SU-DHL-6 (cell line): ENCODE measurements at regions not wholly inside any gene's neighbourhood (a gene's known extent, or its start where the extent isn't known, plus 50 kb on each side); places are given as distances from the start of the nearest gene placed in this dataset.

Experiments
- H2AFZ ChIP-seq: fragments of 200-600 bp; sonication (generic); 2 replicates; pipeline ENCODE4 v1.6.1; 2014; ENCODE audit warnings: low read depth, mild to moderate bottlenecking, moderate library complexity, mixed read lengths, antibody characterized with exemption, low read length; ENCODE audit not compliant: severe bottlenecking
- H3F3A ChIP-seq: fragments of 200-600 bp; shearing (Covaris generic); 2 replicates; pipeline ENCODE4 v1.6.0; 2016; ENCODE audit warnings: antibody characterized with exemption, mild to moderate bottlenecking; ENCODE audit not compliant: insufficient read depth
- H3K27ac ChIP-seq: fragments of 200-600 bp; sonication (generic); 2 replicates; pipeline ENCODE4 v1.5.1; 2016; ENCODE audit warnings: low read depth, mild to moderate bottlenecking, low read length, moderate library complexity, mixed read lengths
- H3K27me3 ChIP-seq: fragments of 200-600 bp; sonication (generic), shearing (Covaris generic); 2 replicates; pipeline ENCODE4 v1.6.0; 2014; ENCODE audit warnings: mild to moderate bottlenecking, low read length
- H3K36me3 ChIP-seq: fragments of 200-600 bp; sonication (generic); 2 replicates; pipeline ENCODE4 v1.6.1; 2014; ENCODE audit warnings: mild to moderate bottlenecking, low read length, mixed read lengths
- H3K4me2 ChIP-seq: fragments of 300-600, 200-600 bp; shearing (Covaris generic), sonication (generic); 2 replicates; pipeline ENCODE4 v1.6.0; 2014; ENCODE audit warnings: low read length, low read depth, mild to moderate bottlenecking; ENCODE audit not compliant: poor library complexity, severe bottlenecking
- H3K4me3 ChIP-seq: fragments of 200-600 bp; sonication (generic); 2 replicates; pipeline ENCODE4 v1.5.1; 2014; ENCODE audit warnings: antibody characterized with exemption, low read length, mild to moderate bottlenecking, mixed read lengths; ENCODE audit not compliant: insufficient read depth, poor library complexity, severe bottlenecking
- H3K79me2 ChIP-seq: fragments of 200-600 bp; sonication (generic); 2 replicates; pipeline ENCODE4 v1.6.1; 2014; ENCODE audit warnings: mild to moderate bottlenecking, low read length, moderate library complexity; ENCODE audit not compliant: insufficient read depth
- H3K9ac ChIP-seq: fragments of 200-600 bp; sonication (generic); 2 replicates; pipeline ENCODE4 v1.7.0; 2014; ENCODE audit warnings: mild to moderate bottlenecking, low read length
- H3K9me2 ChIP-seq: fragments of 200-600 bp; sonication (generic); replicated peaks from 2 replicates; pipeline ENCODE4 v1.6.1; 2014; ENCODE audit warnings: low read length; ENCODE audit not compliant: insufficient read depth
- H3K9me3 ChIP-seq: fragments of 200-600 bp; sonication (generic); 2 replicates; pipeline ENCODE4 v1.6.1; 2014; ENCODE audit warnings: low read length, mixed read lengths; ENCODE audit not compliant: insufficient read depth
- H4K20me1 ChIP-seq: fragments of 200-600 bp; sonication (generic); 2 replicates; pipeline ENCODE4 v1.6.1; 2014; ENCODE audit warnings: low read depth, mild to moderate bottlenecking, antibody characterized with exemption, low read length, moderate library complexity, mixed read lengths
- EZH2phosphoT487 ChIP-seq: fragments of 200-600 bp; sonication (generic), shearing (Covaris generic); conservative IDR thresholded peaks from 2 replicates; pipeline ENCODE4 v1.6.1; 2018; ENCODE audit warnings: mild to moderate bottlenecking, antibody characterized with exemption, low read length, moderate library complexity, mixed read lengths
- TF ChIP-seq, protein P1 (sequence below): fragments of 200-600 bp; sonication (generic); IDR thresholded peaks from one replicate; pipeline ENCODE4 v1.5.1; 2017; ENCODE audit warnings: antibody characterized with exemption, mild to moderate bottlenecking, low read length, moderate library complexity; ENCODE audit not compliant: insufficient read depth, poor library complexity, severe bottlenecking

DNA sequence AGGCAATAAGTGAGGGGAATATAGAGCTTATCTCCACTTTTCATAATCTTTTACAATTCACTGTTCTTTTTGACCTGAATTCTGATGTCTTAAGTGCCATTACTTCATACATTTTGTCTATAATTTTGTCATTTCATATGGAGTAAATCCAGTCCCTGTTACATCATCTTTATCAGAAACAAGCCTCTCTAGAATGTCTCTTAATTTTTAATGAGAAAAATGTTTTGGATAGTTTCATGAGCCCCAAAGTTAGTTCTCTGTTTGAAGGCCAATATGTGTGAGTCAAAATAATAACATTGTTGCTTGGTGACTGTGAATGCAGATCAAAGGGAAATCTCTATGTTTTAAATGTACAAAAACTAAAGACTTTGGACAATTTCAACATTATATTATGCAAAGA, 329.6 kb upstream of the ARRDC3 start:
- H3K9me2 ChIP-seq, result no peaks in the 10 kb centered on the region
- no peak overlapping the region for H3K4me2 ChIP-seq
- no peaks in the 10 kb centered on the region for H3K36me3 ChIP-seq
- H3K27ac ChIP-seq, result no peak overlapping the region
- TF ChIP-seq, protein P1, sequence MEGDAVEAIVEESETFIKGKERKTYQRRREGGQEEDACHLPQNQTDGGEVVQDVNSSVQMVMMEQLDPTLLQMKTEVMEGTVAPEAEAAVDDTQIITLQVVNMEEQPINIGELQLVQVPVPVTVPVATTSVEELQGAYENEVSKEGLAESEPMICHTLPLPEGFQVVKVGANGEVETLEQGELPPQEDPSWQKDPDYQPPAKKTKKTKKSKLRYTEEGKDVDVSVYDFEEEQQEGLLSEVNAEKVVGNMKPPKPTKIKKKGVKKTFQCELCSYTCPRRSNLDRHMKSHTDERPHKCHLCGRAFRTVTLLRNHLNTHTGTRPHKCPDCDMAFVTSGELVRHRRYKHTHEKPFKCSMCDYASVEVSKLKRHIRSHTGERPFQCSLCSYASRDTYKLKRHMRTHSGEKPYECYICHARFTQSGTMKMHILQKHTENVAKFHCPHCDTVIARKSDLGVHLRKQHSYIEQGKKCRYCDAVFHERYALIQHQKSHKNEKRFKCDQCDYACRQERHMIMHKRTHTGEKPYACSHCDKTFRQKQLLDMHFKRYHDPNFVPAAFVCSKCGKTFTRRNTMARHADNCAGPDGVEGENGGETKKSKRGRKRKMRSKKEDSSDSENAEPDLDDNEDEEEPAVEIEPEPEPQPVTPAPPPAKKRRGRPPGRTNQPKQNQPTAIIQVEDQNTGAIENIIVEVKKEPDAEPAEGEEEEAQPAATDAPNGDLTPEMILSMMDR, result no peak
- TF ChIP-seq EZH2phosphoT487, result no peak
- H3K27me3 ChIP-seq, result no peaks in the 10 kb centered on the region
- H3K9me3 ChIP-seq, result no peaks in the 10 kb centered on the region
- H3K79me2 ChIP-seq, result no peaks in the 10 kb centered on the region
- no peak overlapping the region for H3K4me3 ChIP-seq
- no peak overlapping the region for H3K9ac ChIP-seq
- no peaks in the 10 kb centered on the region for H4K20me1 ChIP-seq
- H3F3A ChIP-seq, result no peaks in the 10 kb centered on the region
- H2AFZ ChIP-seq, result no peak overlapping the region

DNA sequence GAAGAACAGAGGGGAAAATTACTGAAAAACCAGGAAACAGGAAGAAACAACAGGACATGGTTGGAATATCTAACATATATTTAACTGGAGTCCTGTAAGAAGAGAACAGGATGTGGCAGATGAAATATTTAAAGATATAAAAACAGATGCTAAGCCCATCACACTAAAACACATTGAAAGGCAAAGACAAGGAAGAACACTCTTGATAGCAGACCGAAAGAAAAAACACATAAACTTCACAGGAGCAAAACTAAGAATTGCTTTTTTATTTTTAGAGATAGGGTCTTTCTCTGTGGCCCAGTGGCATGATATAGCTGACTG, 324.4 kb upstream of the ARRDC3 start:
- Histone ChIP-seq H3K27me3 (no peaks in the 10 kb centered on the region), H3F3A (no peaks in the 10 kb centered on the region), H3K9me2 (no peaks in the 10 kb centered on the region), H2AFZ (no peak overlapping the region), H4K20me1 (no peaks in the 10 kb centered on the region), H3K9me3 (no peaks in the 10 kb centered on the region), H3K4me3 (no peak overlapping the region), H3K4me2 (no peak overlapping the region), H3K27ac (no peak overlapping the region), H3K9ac (no peak overlapping the region), H3K36me3 (no peaks in the 10 kb centered on the region), H3K79me2 (no peaks in the 10 kb centered on the region)
- TF ChIP-seq, protein P1, result no peak
- TF ChIP-seq EZH2phosphoT487, result no peak

DNA sequence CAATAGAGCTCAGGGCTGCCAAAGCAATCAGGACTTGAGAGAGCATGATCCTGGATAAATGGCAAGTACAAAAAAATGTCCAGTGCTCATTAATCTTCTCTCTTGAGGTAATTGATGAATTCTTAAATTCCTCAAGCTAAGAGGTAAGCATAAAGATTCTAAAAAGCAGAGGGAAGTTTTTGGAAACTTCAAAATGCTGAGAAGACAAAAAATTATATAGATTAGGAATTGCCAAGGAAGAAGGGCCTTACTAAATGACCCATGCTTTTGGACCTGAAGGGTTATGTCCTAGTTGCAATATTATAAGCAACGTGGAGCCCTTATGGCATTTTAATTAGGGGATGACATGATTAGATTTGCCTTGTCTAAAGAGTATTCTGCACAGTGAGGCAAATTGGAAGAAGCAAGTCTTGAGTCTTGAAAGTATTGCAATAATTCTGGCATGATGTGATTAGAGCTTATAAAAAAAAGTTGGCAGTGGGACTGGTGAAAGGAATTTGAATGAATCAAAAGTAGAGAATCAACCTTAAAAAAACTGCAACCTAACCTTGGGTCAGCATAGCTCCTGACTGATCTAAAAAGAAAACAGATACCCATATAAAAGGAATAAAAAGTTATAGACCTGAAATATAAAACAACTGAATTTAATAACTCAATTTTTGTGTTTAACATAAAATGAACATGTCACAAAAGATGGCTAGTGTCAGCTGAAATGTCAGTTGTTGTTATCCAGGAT, 323.8 kb upstream of the ARRDC3 start:
- Histone ChIP-seq H4K20me1 (no peaks in the 10 kb centered on the region), H3K27me3 (no peaks in the 10 kb centered on the region), H2AFZ (no peak overlapping the region), H3K36me3 (no peaks in the 10 kb centered on the region), H3K27ac (no peak overlapping the region), H3K79me2 (no peaks in the 10 kb centered on the region), H3K9ac (no peak overlapping the region), H3F3A (no peaks in the 10 kb centered on the region), H3K4me3 (no peak overlapping the region), H3K9me2 (no peaks in the 10 kb centered on the region), H3K4me2 (no peak overlapping the region), H3K9me3 (no peaks in the 10 kb centered on the region)
- TF ChIP-seq EZH2phosphoT487, result no peak
- TF ChIP-seq, protein P1, result no peak
